Peyer's patch (tissue), 4 donors: ENCODE measurements at regions not wholly inside any gene's neighbourhood (a gene's known extent, or its start where the extent isn't known, plus 50 kb on each side); places are given as distances from the start of the nearest gene placed in this dataset.

Source experiments
- DNase-seq, 3 donors: peaks; one replicate each; pipeline ENCODE4 v3.0.0-alpha.2; 2017 to 2019
- H3K27ac ChIP-seq, 4 donors: fragments of 200-600 bp; sonication (generic); one replicate each; pipeline ENCODE4 v1.5.1; 2016 to 2019
- H3K27me3 ChIP-seq, 2 donors: fragments of 200-600 bp; sonication (generic); one replicate each; pipeline ENCODE4 v1.5.1; 2019
- H3K36me3 ChIP-seq, 3 donors: fragments of 200-600 bp; sonication (generic); one replicate each; pipeline ENCODE4 v1.5.1; 2016 to 2019
- H3K4me1 ChIP-seq, 4 donors: fragments of 200-600 bp; sonication (generic); one replicate each; pipeline ENCODE4 v1.5.1; 2016 to 2019
- H3K4me3 ChIP-seq, 4 donors: fragments of 200-600 bp; sonication (generic); 1 replicate in 3 of 4; 2 replicates in 1 of 4; pipeline ENCODE4 v1.5.1; 2016 to 2019; ENCODE audit warnings: mild to moderate bottlenecking in 1 of 4
- H3K9me3 ChIP-seq, 4 donors: fragments of 200-600 bp; sonication (generic); one replicate each; pipeline ENCODE4 v1.5.1; 2016 to 2019; ENCODE audit warnings: mild to moderate bottlenecking in 1 of 4
- POLR2A ChIP-seq, 2 donors: fragments of 450-650 bp; IDR thresholded peaks; one replicate each; pipeline ENCODE4 v1.5.1; 2017; ENCODE audit warnings: antibody characterized with exemption in 2 of 2, mild to moderate bottlenecking in 2 of 2, moderate library complexity in 2 of 2
- TF ChIP-seq, protein P1 (sequence below), 6 experiments: fragments of 450-650 bp in 4 of 6; fragments of 200-600 bp in 2 of 6; sonication (generic) in 1 of 6; IDR thresholded peaks; one replicate each; pipeline ENCODE4 v1.5.1; 2017 to 2019; ENCODE audit warnings: antibody characterized with exemption in 6 of 6, mild to moderate bottlenecking in 3 of 6, moderate library complexity in 1 of 6

DNA sequence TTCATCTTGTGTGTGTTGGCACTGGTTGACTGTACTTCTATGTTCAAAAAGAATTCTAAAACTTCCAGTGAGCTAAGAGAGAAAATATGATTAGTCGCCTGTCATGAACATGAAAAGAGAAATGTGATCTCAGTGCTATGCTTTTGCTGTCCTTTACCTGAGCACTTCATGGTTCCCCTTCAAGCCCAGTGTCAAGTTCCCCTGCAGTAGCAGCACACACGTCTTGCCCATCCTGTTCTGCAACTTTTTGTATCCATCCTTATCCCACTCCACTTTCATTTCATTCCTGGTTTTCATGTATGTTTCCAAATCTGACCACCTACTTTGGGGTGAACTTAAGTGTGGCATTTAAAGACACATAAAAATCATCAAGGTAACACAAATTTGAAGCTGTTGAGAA is 848.0 kb upstream of the USP15 start:
- DNase-seq = no peak
- Histone ChIP-seq H3K27ac (no peak overlapping the region), H3K36me3 (no peaks in the 10 kb centered on the region), H3K4me1 (no peaks in the 10 kb centered on the region), H3K4me3 (no peak overlapping the region), H3K27me3 (no peaks in the 10 kb centered on the region), H3K9me3 (no peaks in the 10 kb centered on the region)
- TF ChIP-seq, protein P1, sequence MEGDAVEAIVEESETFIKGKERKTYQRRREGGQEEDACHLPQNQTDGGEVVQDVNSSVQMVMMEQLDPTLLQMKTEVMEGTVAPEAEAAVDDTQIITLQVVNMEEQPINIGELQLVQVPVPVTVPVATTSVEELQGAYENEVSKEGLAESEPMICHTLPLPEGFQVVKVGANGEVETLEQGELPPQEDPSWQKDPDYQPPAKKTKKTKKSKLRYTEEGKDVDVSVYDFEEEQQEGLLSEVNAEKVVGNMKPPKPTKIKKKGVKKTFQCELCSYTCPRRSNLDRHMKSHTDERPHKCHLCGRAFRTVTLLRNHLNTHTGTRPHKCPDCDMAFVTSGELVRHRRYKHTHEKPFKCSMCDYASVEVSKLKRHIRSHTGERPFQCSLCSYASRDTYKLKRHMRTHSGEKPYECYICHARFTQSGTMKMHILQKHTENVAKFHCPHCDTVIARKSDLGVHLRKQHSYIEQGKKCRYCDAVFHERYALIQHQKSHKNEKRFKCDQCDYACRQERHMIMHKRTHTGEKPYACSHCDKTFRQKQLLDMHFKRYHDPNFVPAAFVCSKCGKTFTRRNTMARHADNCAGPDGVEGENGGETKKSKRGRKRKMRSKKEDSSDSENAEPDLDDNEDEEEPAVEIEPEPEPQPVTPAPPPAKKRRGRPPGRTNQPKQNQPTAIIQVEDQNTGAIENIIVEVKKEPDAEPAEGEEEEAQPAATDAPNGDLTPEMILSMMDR (IDR thresholded peaks at IDR 0.05) = no peak
- no peak for TF ChIP-seq POLR2A (IDR thresholded peaks at IDR 0.05)

DNA sequence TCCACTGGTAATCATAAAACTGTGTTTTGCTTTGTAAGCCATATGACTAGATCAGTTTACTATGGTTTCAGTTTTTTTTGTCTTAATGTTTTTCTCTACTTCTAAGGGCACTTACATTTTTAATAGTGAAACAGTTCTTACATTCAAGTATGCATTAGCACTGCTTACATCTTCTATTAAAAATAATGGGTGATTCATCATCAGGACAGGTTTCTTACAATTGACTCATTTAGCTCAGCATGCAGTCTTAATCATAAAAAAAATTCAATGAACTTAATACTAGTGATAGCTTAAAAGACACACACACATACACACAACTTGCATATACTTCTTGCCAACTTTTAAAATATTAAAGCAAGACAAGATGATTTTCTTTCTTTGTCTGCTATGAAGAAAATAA is 845.7 kb upstream of the USP15 start:
- Histone ChIP-seq H3K36me3 (no peaks in the 10 kb centered on the region), H3K27ac (no peak overlapping the region), H3K27me3 (no peaks in the 10 kb centered on the region), H3K4me3 (no peak overlapping the region), H3K9me3 (no peaks in the 10 kb centered on the region), H3K4me1 (no peaks in the 10 kb centered on the region)
- TF ChIP-seq POLR2A (IDR thresholded peaks at IDR 0.05) = no peak
- TF ChIP-seq, protein P1 (IDR thresholded peaks at IDR 0.05) = no peak
- no peak for DNase-seq

DNA sequence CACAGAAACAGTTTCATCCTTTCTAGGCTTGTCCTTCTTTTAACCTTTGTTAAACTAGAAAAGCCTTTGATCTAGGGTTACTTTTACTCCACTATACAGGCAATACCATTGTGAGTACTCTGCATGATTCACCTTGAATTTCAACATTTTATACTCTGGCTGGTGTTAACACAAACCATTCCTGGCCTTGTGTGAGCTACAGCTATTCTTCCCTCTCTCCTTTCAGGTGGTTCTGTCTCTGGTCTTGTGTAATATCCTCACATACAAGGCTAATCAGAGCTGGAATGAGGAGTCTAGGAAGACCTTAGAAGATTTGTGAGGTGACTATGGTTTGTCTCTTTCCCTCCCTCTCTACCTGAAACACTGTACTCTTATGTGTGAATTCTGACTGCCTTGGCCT is 837.4 kb upstream of the USP15 start:
- no peaks in the 10 kb centered on the region for H3K9me3 ChIP-seq
- no peaks in the 10 kb centered on the region for H3K27me3 ChIP-seq
- H3K27ac ChIP-seq = no peak overlapping the region
- H3K4me3 ChIP-seq = no peak overlapping the region
- H3K36me3 ChIP-seq = no peaks in the 10 kb centered on the region
- no peak for DNase-seq
- no peaks in the 10 kb centered on the region for H3K4me1 ChIP-seq
- TF ChIP-seq, protein P1 (IDR thresholded peaks at IDR 0.05) = no peak
- TF ChIP-seq POLR2A (IDR thresholded peaks at IDR 0.05) = no peak

DNA sequence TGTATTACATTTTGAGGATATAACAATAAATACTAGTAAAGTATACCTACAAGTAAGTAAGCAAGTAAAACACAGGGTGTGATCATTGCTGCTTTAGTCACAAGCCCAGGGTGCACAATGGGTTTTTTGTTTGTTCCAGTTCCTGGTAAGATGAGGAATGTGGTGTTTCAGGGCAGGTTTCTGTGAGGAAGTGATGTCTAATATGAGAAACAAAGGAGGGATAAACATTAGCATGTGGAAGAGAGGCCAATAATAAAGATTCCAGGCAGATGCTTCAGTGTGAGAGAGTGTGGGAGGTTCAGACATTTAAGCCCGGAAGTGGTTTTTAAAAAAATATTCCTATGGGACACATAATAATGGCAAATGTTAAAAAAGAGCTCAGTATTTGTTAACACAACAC is 808.1 kb upstream of the USP15 start:
- no peak for DNase-seq
- Histone ChIP-seq H3K9me3 (no peaks in the 10 kb centered on the region), H3K36me3 (no peaks in the 10 kb centered on the region), H3K27me3 (no peaks in the 10 kb centered on the region), H3K27ac (no peak overlapping the region), H3K4me3 (no peak overlapping the region), H3K4me1 (no peaks in the 10 kb centered on the region)
- no peak for TF ChIP-seq POLR2A (IDR thresholded peaks at IDR 0.05)
- TF ChIP-seq, protein P1 (IDR thresholded peaks at IDR 0.05) = no peak

DNA sequence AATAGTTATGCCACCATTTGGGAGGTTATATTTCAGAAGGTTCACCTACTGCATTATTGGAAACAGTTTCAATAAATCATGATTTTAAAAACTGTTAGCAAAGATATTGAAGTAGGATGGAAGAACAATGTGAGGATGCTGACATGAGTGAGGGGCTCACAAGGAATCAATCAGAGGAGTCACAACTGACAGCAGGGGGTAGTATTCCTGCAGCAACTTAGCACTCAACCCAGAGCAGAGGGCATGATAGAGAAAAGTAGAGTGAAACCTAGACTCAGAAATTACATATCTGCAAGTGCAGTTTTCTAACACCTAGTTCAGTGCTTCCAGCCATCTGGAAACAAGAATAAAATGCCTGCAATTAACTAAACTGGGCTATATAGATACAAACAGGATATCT is 772.5 kb upstream of the USP15 start:
- Histone ChIP-seq H3K4me3 (no peak overlapping the region), H3K27me3 (no peaks in the 10 kb centered on the region), H3K36me3 (no peaks in the 10 kb centered on the region), H3K4me1 (no peaks in the 10 kb centered on the region), H3K9me3 (no peaks in the 10 kb centered on the region), H3K27ac (no peak overlapping the region)
- TF ChIP-seq, protein P1 (IDR thresholded peaks at IDR 0.05) = no peak
- TF ChIP-seq POLR2A (IDR thresholded peaks at IDR 0.05) = no peak
- DNase-seq = no peak
